Activated naive CD8-positive, alpha-beta T cell (primary cell): ENCODE measurements at regions not wholly inside any gene's neighbourhood (a gene's known extent, or its start where the extent isn't known, plus 50 kb on each side); places are given as distances from the start of the nearest gene placed in this dataset.
"Not testable (repeated sequence)": the region's sequence is repeated elsewhere in the genome, so short reads cannot be mapped to it uniquely, and the experiment has no call there.

ENCODE experiments used
- H3K27ac Mint-ChIP-seq: one replicate; pipeline ENCODE4 v1.8.0; 2021; ENCODE audit warnings: mixed read lengths
- H3K27me3 Mint-ChIP-seq: one replicate; pipeline ENCODE4 v1.8.0; 2021; ENCODE audit warnings: mixed read lengths
- H3K36me3 Mint-ChIP-seq: one replicate; pipeline ENCODE4 v1.8.0; 2021; ENCODE audit warnings: mixed read lengths
- H3K4me1 Mint-ChIP-seq: one replicate; pipeline ENCODE4 v1.8.0; 2021; ENCODE audit warnings: low read depth, mixed read lengths
- H3K4me3 Mint-ChIP-seq: one replicate; pipeline ENCODE4 v1.8.0; 2021; ENCODE audit warnings: mild to moderate bottlenecking, mixed read lengths
- H3K9me3 Mint-ChIP-seq: one replicate; pipeline ENCODE4 v1.8.0; 2021; ENCODE audit warnings: low read depth, mixed read lengths

- no peaks in the 10 kb centered on the region for H3K36me3 Mint-ChIP-seq
- H3K9me3 Mint-ChIP-seq = no peaks in the 10 kb centered on the region
- peaks cover 13% of the 10 kb centered on the region for H3K4me1 Mint-ChIP-seq
- no peak overlapping the region for H3K4me3 Mint-ChIP-seq
- H3K27me3 Mint-ChIP-seq = no peaks in the 10 kb centered on the region
- H3K27ac Mint-ChIP-seq = no peak overlapping the region
Observed at GRCh38 chr11:57871231-57871630, 109.6 kb downstream of the CTNND1 start.

DNA sequence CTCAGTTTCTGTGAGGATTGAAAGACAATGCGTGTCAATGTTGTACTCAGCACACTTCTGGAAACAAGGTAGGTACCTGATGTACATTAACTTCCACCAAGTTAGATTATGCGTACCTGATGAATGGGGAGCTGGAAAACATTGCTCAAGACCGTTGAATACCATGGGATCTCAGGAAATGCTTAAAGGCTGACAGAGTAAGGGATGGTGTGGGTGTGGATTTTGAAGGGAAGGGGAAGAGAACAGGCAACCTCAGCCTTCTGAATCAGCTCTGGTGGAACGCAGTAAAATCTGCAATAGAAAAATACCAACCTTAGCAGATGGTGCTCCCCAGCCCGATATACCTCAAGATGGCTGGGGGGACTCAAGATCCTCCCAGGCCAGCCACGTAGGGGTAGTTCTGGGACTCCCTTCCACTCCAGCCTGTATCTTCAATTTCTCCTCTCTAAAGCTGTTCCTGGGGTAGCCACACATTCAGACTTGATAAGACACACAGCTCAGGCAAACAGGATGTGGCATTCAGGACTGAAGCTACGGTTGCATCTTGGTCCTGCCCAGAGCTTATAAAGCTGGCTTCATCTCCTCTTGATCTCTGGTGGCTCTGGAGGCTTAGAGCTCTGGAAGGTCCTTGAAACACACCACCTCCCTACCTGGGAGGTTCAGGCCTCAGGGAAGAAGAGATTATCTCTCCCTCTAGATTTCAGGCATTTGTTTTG, 111.8 kb downstream of the CTNND1 start:
- no peaks in the 10 kb centered on the region for H3K27me3 Mint-ChIP-seq
- no peak overlapping the region for H3K4me3 Mint-ChIP-seq
- H3K36me3 Mint-ChIP-seq = no peaks in the 10 kb centered on the region
- no peaks in the 10 kb centered on the region for H3K9me3 Mint-ChIP-seq
- H3K27ac Mint-ChIP-seq = no peak overlapping the region
- H3K4me1 Mint-ChIP-seq = peaks cover 13% of the 10 kb centered on the region

DNA sequence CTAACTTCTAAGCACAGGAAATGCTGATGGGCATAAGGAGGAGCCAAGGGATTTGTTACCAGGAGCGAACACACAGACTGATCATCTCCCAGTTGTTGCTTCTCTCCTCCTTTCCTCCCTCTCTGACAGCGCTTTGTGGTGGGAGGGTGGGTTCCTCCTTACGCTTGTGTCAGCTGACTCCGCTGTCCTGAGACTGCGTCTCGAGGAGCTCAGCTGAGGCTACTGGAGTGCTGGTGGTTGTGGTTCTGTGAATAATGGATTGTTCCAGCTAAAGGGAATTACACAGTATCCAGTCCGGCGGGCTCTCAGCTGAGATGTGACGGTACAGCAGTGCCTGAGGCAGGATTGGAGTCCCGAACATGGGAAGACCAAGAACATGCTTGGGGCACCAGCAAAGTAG, 113.4 kb downstream of the CTNND1 start:
- H3K36me3 Mint-ChIP-seq = no peaks in the 10 kb centered on the region
- H3K4me3 Mint-ChIP-seq = no peak overlapping the region
- H3K27ac Mint-ChIP-seq = no peak overlapping the region
- peaks cover 13% of the 10 kb centered on the region for H3K4me1 Mint-ChIP-seq
- no peaks in the 10 kb centered on the region for H3K9me3 Mint-ChIP-seq
- H3K27me3 Mint-ChIP-seq = no peaks in the 10 kb centered on the region

DNA sequence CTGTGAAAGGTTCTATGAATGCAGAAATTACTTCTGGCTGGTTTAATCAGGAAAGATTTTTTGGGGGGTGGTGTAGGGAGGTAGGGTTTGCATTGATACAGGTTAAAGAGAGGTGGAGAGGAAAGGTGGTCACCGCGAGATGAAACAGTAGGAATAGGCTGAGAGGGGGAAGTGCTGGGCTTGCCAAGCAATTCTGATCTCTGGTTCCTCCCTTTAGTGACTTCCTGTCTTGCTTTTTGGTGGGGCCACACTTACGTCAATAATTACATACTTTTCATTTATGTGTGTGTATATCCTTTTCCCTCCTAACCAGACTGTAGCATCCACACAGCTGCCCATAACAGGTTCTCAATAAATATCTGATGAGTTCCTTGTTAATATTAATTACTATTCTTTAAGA, 120.0 kb downstream of the CTNND1 start:
- no peaks in the 10 kb centered on the region for H3K36me3 Mint-ChIP-seq
- peaks cover 13% of the 10 kb centered on the region for H3K4me1 Mint-ChIP-seq
- peak overlapping the region; percentile 0 for H3K4me3 Mint-ChIP-seq
- H3K9me3 Mint-ChIP-seq = no peaks in the 10 kb centered on the region
- H3K27ac Mint-ChIP-seq = no peak overlapping the region
- no peaks in the 10 kb centered on the region for H3K27me3 Mint-ChIP-seq

DNA sequence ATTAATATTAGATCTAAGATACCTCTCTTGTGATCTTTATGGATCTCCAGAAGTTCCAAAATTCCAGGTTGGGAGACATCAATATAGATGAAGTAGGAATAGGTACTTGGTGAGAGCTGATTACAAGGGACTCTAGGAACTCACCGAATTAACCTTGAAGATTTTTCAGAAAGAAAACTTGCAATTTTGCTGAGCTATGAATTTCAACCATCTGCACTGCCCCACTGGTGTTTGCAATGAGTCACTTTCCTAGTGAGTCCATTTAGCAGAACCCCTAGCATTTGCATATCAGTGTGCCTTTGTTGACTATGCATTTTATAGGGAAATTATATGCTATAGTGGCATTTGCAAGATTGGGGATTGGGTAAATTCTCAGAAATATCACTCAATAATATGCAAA, 122.0 kb downstream of the CTNND1 start:
- Mint-ChIP-seq H3K27me3 (no peaks in the 10 kb centered on the region), H3K36me3 (no peaks in the 10 kb centered on the region), H3K4me3 (no peak overlapping the region), H3K9me3 (no peaks in the 10 kb centered on the region), H3K27ac (no peak overlapping the region), H3K4me1 (peaks cover 13% of the 10 kb centered on the region)

DNA sequence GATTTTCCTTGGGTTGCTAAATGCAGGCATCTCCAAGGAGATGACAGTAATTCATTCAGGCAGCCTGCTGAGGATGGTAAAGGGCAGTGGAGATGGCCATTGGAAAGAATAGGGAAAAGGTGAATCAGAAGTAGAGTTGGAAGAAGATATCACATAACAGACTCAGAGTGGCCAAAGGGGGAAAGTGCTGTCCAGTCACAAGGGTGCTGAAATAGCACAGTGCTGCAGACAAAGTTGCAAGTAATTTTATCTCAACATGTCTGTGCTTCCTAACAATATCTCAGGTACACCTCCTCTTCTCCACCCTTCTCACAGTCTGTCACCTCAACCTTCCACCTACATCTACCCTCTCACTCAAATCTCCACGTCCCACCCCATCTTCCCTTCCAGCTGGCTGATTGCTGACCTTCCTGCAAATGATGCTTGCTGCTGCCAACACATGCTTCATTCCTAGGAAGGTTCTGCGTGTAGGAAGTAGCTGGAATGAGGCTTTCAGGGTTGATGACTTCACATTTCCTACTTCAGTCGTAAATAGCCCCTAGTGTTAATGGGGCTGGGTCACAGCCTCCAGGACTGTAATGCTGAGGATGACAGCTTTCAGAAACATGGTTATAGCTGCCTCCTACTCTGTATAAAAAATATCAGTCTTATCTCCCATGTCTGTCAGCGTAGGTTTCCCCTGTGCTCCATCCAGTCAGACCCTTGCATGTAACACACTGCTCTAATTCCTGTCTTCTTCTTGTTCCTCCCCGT, 123.9 kb downstream of the CTNND1 start:
- H3K9me3 Mint-ChIP-seq = no peaks in the 10 kb centered on the region
- H3K4me1 Mint-ChIP-seq = peaks cover 13% of the 10 kb centered on the region
- no peak overlapping the region for H3K4me3 Mint-ChIP-seq
- H3K36me3 Mint-ChIP-seq = no peaks in the 10 kb centered on the region
- H3K27me3 Mint-ChIP-seq = no peaks in the 10 kb centered on the region
- H3K27ac Mint-ChIP-seq = no peak overlapping the region

GRCh38 chr11:57888386-57888785, 126.8 kb downstream of the CTNND1 start:
- no peak overlapping the region for H3K4me3 Mint-ChIP-seq
- H3K27ac Mint-ChIP-seq = no peak overlapping the region
- no peaks in the 10 kb centered on the region for H3K4me1 Mint-ChIP-seq
- H3K9me3 Mint-ChIP-seq = no peaks in the 10 kb centered on the region
- H3K36me3 Mint-ChIP-seq = no peaks in the 10 kb centered on the region
- no peaks in the 10 kb centered on the region for H3K27me3 Mint-ChIP-seq

GRCh38 chr11:57890521-57890920, 128.9 kb downstream of the CTNND1 start:
- H3K36me3 Mint-ChIP-seq = no peaks in the 10 kb centered on the region
- no peak overlapping the region for H3K4me3 Mint-ChIP-seq
- no peak overlapping the region for H3K27ac Mint-ChIP-seq
- no peaks in the 10 kb centered on the region for H3K27me3 Mint-ChIP-seq
- no peaks in the 10 kb centered on the region for H3K4me1 Mint-ChIP-seq
- H3K9me3 Mint-ChIP-seq = peaks cover 4% of the 10 kb centered on the region

GRCh38 chr11:57893200-57893599, 130.5 kb upstream of the OR9Q1 start:
- H3K27ac Mint-ChIP-seq, H3K36me3 Mint-ChIP-seq, H3K4me3 Mint-ChIP-seq, H3K27me3 Mint-ChIP-seq, H3K9me3 Mint-ChIP-seq, H3K4me1 Mint-ChIP-seq: not testable (repeated sequence)

DNA sequence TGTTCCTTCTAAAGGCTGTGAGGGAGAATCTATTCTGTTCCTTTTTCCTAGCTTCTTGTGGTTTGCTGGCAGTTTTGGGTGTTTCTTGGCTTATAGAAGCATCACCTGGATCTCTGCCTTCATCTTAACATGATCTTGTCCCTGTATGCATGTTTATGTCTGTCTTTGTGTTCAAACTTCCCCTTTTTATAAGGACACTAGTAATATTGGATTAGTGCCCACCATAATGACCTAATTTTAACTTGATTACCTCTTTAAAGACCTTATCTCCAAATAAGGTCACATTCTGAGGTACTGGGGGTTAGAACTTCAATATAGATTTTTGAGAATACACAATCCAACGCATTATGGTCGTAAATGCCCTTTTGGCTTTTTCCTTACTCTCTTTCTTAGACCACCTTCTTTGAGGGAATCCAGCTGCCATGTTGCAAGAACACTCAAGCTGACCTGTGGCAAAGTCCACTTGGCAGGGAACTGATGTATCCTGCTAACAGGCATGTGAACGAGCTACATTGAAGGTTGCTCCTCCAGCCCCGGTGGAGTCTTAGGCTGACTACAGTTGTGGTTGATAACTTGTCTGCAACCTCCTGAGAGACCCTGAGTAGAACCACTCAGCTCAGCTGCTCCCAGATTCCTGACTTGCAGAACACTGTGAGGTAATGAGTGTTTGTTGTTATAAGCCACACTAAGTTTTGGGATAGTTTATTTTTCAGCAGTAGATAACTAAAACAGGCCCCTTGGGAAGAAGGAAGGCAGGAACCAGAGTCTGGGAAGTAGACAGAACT, 127.1 kb upstream of the OR9Q1 start:
- H3K36me3 Mint-ChIP-seq = no peaks in the 10 kb centered on the region
- H3K27ac Mint-ChIP-seq = no peak overlapping the region

GRCh38 chr11:57899378-57899777, 124.3 kb upstream of the OR9Q1 start:
- no peak overlapping the region for H3K27ac Mint-ChIP-seq
- H3K27me3 Mint-ChIP-seq = peaks cover 4% of the 10 kb centered on the region
- H3K36me3 Mint-ChIP-seq = no peaks in the 10 kb centered on the region
- H3K9me3 Mint-ChIP-seq = peaks cover 4% of the 10 kb centered on the region
- peaks cover 8% of the 10 kb centered on the region for H3K4me1 Mint-ChIP-seq
- no peak overlapping the region for H3K4me3 Mint-ChIP-seq

More for the DNA sequence above, 127.1 kb upstream of the OR9Q1 start:
- peaks cover 4% of the 10 kb centered on the region for H3K9me3 Mint-ChIP-seq
- no peaks in the 10 kb centered on the region for H3K4me1 Mint-ChIP-seq
- H3K27me3 Mint-ChIP-seq = peaks cover 4% of the 10 kb centered on the region
- no peak overlapping the region for H3K4me3 Mint-ChIP-seq

DNA sequence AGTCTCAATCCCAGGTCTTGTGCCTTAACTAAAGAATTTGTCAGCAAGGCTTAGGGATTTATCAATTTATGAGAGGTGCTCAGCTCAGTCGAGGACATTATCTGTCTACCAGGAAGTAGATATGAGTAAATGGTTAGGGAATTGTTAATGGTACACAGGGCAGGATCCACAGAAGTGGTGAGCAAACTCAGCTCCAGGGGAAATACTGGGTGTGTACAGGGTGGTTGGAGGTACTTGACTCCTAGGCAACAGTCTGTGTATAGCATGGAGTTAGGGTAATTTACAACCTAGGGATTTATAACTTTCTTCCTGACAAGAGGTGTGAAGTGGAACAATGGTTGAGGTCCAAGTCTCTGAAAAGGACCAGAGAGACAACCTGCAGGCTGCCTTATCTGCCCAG, 123.4 kb upstream of the OR9Q1 start:
- no peak overlapping the region for H3K4me3 Mint-ChIP-seq
- H3K9me3 Mint-ChIP-seq = no peaks in the 10 kb centered on the region
- H3K27me3 Mint-ChIP-seq = peaks cover 4% of the 10 kb centered on the region

DNA sequence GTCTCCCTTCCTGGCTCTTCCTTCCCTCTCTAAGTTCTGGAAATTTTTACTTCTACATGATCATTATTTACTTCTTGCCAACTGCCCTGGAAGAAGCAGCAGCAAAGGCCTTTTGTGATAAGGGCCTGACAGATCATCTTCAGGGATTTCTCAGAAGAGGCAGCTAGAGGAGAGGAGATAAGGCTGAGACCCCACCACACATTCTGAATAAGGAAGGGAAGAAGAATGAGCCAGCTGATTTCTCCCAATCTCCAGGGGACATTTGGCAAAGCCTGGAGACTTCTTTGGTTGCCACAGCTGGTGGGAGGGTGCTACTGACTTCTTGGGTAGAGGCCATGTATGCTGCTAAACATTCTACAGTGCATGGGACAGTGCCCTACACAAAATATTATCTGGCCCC, 122.4 kb upstream of the OR9Q1 start:
- H3K4me1 Mint-ChIP-seq = peaks cover 10% of the 10 kb centered on the region
- no peak overlapping the region for H3K27ac Mint-ChIP-seq
- H3K36me3 Mint-ChIP-seq = no peaks in the 10 kb centered on the region
- H3K9me3 Mint-ChIP-seq = no peaks in the 10 kb centered on the region
- H3K4me3 Mint-ChIP-seq = no peak overlapping the region
- peaks cover 4% of the 10 kb centered on the region for H3K27me3 Mint-ChIP-seq

More for the DNA sequence above, 123.4 kb upstream of the OR9Q1 start:
- no peak overlapping the region for H3K27ac Mint-ChIP-seq
- no peaks in the 10 kb centered on the region for H3K36me3 Mint-ChIP-seq
- peaks cover 10% of the 10 kb centered on the region for H3K4me1 Mint-ChIP-seq

DNA sequence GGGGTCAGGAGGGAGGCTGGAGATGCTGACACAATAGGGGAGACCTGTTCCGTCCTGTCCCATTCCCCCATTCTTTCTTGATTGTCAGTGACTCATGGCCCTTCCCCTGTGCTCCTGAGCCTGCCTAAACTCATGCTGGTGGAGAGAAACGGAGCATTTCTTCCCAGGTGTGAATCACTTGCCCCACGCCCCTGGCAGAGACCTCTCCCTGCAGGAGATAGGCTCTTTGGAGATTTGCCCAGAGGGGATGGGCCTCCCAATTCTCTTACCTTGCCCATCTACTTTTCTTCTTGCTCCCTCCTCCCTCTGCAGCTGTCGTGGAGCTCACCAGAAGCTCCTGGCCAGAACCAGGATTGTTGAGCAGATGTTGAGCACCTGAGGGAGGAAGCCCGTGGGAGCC, 121.9 kb upstream of the OR9Q1 start:
- Mint-ChIP-seq H3K4me1 (peaks cover 10% of the 10 kb centered on the region), H3K27me3 (peaks cover 2% of the 10 kb centered on the region), H3K27ac (no peak overlapping the region), H3K9me3 (no peaks in the 10 kb centered on the region), H3K36me3 (no peaks in the 10 kb centered on the region), H3K4me3 (no peak overlapping the region)

GRCh38 chr11:57903011-57903410, 120.7 kb upstream of the OR9Q1 start:
- Mint-ChIP-seq H3K36me3 (no peaks in the 10 kb centered on the region), H3K27ac (no peak overlapping the region), H3K4me1 (peaks cover 10% of the 10 kb centered on the region), H3K4me3 (no peak overlapping the region), H3K9me3 (no peaks in the 10 kb centered on the region), H3K27me3 (peaks cover 2% of the 10 kb centered on the region)
